SU-DHL-6 (cell line): ENCODE measurements at regions not wholly inside any gene's neighbourhood (a gene's known extent, or its start where the extent isn't known, plus 50 kb on each side); places are given as distances from the start of the nearest gene placed in this dataset.

ENCODE experiments used
- H2AFZ ChIP-seq: fragments of 200-600 bp; sonication (generic); 2 replicates; pipeline ENCODE4 v1.6.1; 2014; ENCODE audit warnings: low read depth, mild to moderate bottlenecking, moderate library complexity, mixed read lengths, antibody characterized with exemption, low read length; ENCODE audit not compliant: severe bottlenecking
- H3F3A ChIP-seq: fragments of 200-600 bp; shearing (Covaris generic); 2 replicates; pipeline ENCODE4 v1.6.0; 2016; ENCODE audit warnings: antibody characterized with exemption, mild to moderate bottlenecking; ENCODE audit not compliant: insufficient read depth
- H3K27ac ChIP-seq: fragments of 200-600 bp; sonication (generic); 2 replicates; pipeline ENCODE4 v1.5.1; 2016; ENCODE audit warnings: low read depth, mild to moderate bottlenecking, low read length, moderate library complexity, mixed read lengths
- H3K27me3 ChIP-seq: fragments of 200-600 bp; sonication (generic), shearing (Covaris generic); 2 replicates; pipeline ENCODE4 v1.6.0; 2014; ENCODE audit warnings: mild to moderate bottlenecking, low read length
- H3K36me3 ChIP-seq: fragments of 200-600 bp; sonication (generic); 2 replicates; pipeline ENCODE4 v1.6.1; 2014; ENCODE audit warnings: mild to moderate bottlenecking, low read length, mixed read lengths
- H3K4me2 ChIP-seq: fragments of 300-600, 200-600 bp; shearing (Covaris generic), sonication (generic); 2 replicates; pipeline ENCODE4 v1.6.0; 2014; ENCODE audit warnings: low read length, low read depth, mild to moderate bottlenecking; ENCODE audit not compliant: poor library complexity, severe bottlenecking
- H3K4me3 ChIP-seq: fragments of 200-600 bp; sonication (generic); 2 replicates; pipeline ENCODE4 v1.5.1; 2014; ENCODE audit warnings: antibody characterized with exemption, low read length, mild to moderate bottlenecking, mixed read lengths; ENCODE audit not compliant: insufficient read depth, poor library complexity, severe bottlenecking
- H3K79me2 ChIP-seq: fragments of 200-600 bp; sonication (generic); 2 replicates; pipeline ENCODE4 v1.6.1; 2014; ENCODE audit warnings: mild to moderate bottlenecking, low read length, moderate library complexity; ENCODE audit not compliant: insufficient read depth
- H3K9ac ChIP-seq: fragments of 200-600 bp; sonication (generic); 2 replicates; pipeline ENCODE4 v1.7.0; 2014; ENCODE audit warnings: mild to moderate bottlenecking, low read length
- H3K9me2 ChIP-seq: fragments of 200-600 bp; sonication (generic); replicated peaks from 2 replicates; pipeline ENCODE4 v1.6.1; 2014; ENCODE audit warnings: low read length; ENCODE audit not compliant: insufficient read depth
- H3K9me3 ChIP-seq: fragments of 200-600 bp; sonication (generic); 2 replicates; pipeline ENCODE4 v1.6.1; 2014; ENCODE audit warnings: low read length, mixed read lengths; ENCODE audit not compliant: insufficient read depth
- H4K20me1 ChIP-seq: fragments of 200-600 bp; sonication (generic); 2 replicates; pipeline ENCODE4 v1.6.1; 2014; ENCODE audit warnings: low read depth, mild to moderate bottlenecking, antibody characterized with exemption, low read length, moderate library complexity, mixed read lengths
- CTCF ChIP-seq: fragments of 200-600 bp; sonication (generic); IDR thresholded peaks from one replicate; pipeline ENCODE4 v1.5.1; 2017; ENCODE audit warnings: antibody characterized with exemption, mild to moderate bottlenecking, low read length, moderate library complexity; ENCODE audit not compliant: insufficient read depth, poor library complexity, severe bottlenecking
- EZH2phosphoT487 ChIP-seq: fragments of 200-600 bp; sonication (generic), shearing (Covaris generic); conservative IDR thresholded peaks from 2 replicates; pipeline ENCODE4 v1.6.1; 2018; ENCODE audit warnings: mild to moderate bottlenecking, antibody characterized with exemption, low read length, moderate library complexity, mixed read lengths

GRCh38 chr14:42299692-42300091, 693.0 kb downstream of the LRFN5 start:
- no peaks in the 10 kb centered on the region for H3K79me2 ChIP-seq
- no peaks in the 10 kb centered on the region for H3K9me2 ChIP-seq
- peak overlapping the region; percentile 80 for H3K27ac ChIP-seq
- peaks cover 11% of the 10 kb centered on the region; the same call in 1 of the 2 replicates for H3K36me3 ChIP-seq
- H2AFZ ChIP-seq: peak overlapping the region; percentile 75
- H3K27me3 ChIP-seq: no peaks in the 10 kb centered on the region
- peak overlapping the region; percentile 12 for H3K4me3 ChIP-seq
- H3K9ac ChIP-seq: peak overlapping the region; percentile 18
- H3K4me2 ChIP-seq: peak overlapping the region; percentile 66
- no peak for TF ChIP-seq EZH2phosphoT487
- TF ChIP-seq CTCF: no peak
- no peaks in the 10 kb centered on the region for H4K20me1 ChIP-seq
- H3F3A ChIP-seq: peaks cover 2% of the 10 kb centered on the region; the same call in 1 of the 2 replicates
- H3K9me3 ChIP-seq: no peaks in the 10 kb centered on the region

- Histone ChIP-seq H3K4me2 (no peak overlapping the region), H3K9me3 (peaks cover 7% of the 10 kb centered on the region; the same call in 1 of the 2 replicates), H3K36me3 (peaks cover 3% of the 10 kb centered on the region; the same call in 1 of the 2 replicates), H4K20me1 (no peaks in the 10 kb centered on the region), H3K79me2 (no peaks in the 10 kb centered on the region), H3K27me3 (no peaks in the 10 kb centered on the region), H3K9me2 (no peaks in the 10 kb centered on the region), H3F3A (peaks cover 8% of the 10 kb centered on the region; the same call in 1 of the 2 replicates), H3K9ac (no peak overlapping the region), H3K4me3 (no peak overlapping the region), H3K27ac (no peak overlapping the region), H2AFZ (no peak overlapping the region)
- TF ChIP-seq CTCF (no peak), EZH2phosphoT487 (no peak)
Measured at GRCh38 chr14:42293180-42293579, 686.5 kb downstream of the LRFN5 start.

GRCh38 chr14:42277840-42278239, 671.2 kb downstream of the LRFN5 start:
- Histone ChIP-seq H3K36me3 (no peaks in the 10 kb centered on the region), H2AFZ (peak overlapping the region; percentile 86), H3K9me2 (no peaks in the 10 kb centered on the region), H3K4me2 (peak overlapping the region; percentile 98), H3K27me3 (no peaks in the 10 kb centered on the region), H3K9me3 (no peaks in the 10 kb centered on the region; the same call in 1 of the 2 replicates), H3K9ac (peak overlapping the region; percentile 35), H3K79me2 (no peaks in the 10 kb centered on the region), H3F3A (0 out of 2 replicates have a peak, but pooled peaks cover 6% of the 10 kb centered on the region), H3K27ac (peak overlapping the region; percentile 83), H4K20me1 (no peaks in the 10 kb centered on the region), H3K4me3 (peak overlapping the region; percentile 46)
- TF ChIP-seq EZH2phosphoT487: no peak
- no peak for TF ChIP-seq CTCF
